ENCODE measurements at regions not wholly inside any gene's neighbourhood (a gene's known extent, or its start where the extent isn't known, plus 50 kb on each side); places are given as distances from the start of the nearest gene placed in this dataset.

DNA sequence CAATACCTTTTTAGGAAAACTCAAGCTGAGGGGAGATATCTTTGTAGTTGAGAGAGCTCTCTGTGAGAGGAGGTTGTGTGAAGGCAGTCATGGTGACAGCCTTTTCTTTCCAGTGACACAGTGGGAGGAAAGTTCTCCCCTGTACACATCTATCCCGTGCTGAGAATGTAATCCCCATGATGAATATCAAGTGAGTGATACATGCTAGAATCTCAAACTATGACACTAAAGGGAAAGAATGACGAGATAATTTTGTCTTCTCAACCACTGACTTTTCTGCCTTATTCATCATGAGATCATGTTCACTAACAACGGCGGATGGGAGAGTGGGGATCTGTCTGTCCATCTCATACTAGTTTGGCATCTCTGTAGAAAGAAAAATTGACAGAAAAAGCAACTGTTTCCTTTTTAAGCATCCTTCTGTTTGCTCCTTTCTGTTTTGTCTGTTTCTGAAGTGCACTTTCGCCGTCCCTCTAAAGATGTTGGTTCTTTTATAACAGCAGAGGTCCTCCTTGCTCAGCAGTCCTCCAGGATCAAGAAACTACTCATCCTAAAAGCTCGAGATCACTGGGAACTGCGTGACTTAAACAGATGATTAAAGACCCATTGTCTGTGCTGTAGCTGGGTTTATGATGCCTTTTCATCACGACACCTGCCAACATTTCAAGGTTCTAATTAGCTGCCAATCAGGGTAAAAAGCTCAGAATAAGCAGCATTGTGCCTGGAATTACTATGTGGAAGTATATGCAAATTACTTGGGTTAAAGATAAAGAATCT, 137.6 kb downstream of the DCK start:
- DNase-seq (no peak), ATAC-seq (no peak)
- H3K4me1 ChIP-seq = peaks cover 0 to 8% (median 0%) of the 10 kb centered on the region in 12 donors
- intact Hi-C loops (cut with DNase I) = no loop called here
- WGBS, 4 donors = 52 to 59% (median 54%) methylated on average over 9 of the region's 9 CpGs
- no peak overlapping the region for H3K27ac ChIP-seq
- H3K9me3 ChIP-seq = no peaks in the 10 kb centered on the region
- H3K27me3 ChIP-seq = no peaks in the 10 kb centered on the region
- TF ChIP-seq, protein P1, sequence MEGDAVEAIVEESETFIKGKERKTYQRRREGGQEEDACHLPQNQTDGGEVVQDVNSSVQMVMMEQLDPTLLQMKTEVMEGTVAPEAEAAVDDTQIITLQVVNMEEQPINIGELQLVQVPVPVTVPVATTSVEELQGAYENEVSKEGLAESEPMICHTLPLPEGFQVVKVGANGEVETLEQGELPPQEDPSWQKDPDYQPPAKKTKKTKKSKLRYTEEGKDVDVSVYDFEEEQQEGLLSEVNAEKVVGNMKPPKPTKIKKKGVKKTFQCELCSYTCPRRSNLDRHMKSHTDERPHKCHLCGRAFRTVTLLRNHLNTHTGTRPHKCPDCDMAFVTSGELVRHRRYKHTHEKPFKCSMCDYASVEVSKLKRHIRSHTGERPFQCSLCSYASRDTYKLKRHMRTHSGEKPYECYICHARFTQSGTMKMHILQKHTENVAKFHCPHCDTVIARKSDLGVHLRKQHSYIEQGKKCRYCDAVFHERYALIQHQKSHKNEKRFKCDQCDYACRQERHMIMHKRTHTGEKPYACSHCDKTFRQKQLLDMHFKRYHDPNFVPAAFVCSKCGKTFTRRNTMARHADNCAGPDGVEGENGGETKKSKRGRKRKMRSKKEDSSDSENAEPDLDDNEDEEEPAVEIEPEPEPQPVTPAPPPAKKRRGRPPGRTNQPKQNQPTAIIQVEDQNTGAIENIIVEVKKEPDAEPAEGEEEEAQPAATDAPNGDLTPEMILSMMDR (IDR thresholded peaks at IDR 0.05) = peak in 4 of 12 donors; percentile 7 to 30 (median 26)
- TF ChIP-seq POLR2A (IDR thresholded peaks at IDR 0.05) = no peak
- H3K36me3 ChIP-seq = no peaks in the 10 kb centered on the region
- H3K4me3 ChIP-seq = peak overlapping the region in 1 of 12 donors; percentile 7

DNA sequence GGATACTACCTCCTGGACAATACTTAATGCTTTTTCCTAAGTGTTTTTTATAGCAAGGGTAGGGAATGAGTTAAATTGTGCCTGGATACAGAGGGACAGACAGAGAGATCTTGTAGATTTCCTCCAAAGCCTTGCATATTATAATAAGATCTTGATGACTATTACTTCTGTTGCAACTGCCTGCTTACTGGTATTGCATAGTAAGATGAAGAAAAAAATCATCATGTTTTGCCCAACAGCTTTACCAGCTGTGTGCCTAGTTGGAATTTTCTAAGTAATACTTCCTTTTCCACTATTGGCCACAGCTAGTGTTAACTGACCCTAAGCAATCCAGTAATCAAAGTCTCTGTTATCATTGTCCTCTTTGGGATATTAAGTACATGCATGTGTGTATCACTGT, 139.0 kb downstream of the DCK start:
- no peak for ATAC-seq
- intact Hi-C loops (cut with DNase I) = no loop called here
- H3K4me3 ChIP-seq = no peak overlapping the region

DNA sequence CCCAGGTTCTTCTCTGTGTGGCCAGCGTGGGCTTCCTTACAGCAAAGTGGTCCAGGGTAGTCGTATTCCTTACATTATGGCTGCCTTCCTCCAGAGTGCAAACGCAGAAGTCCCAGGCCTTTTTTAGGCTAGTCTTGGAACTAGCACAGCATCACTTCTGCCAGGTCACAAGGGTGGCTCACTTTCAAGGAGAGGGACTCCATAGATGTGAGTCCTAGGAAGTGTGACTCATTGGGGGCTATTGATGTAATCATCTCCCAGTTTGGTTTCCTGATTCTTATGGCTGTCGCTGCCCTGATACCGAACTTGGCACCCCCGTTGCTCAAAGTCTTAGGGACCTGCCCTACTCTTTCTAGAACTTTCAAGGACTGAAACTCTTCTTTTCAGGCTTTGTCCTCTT, 140.0 kb downstream of the DCK start:
- no peak for TF ChIP-seq POLR2A (IDR thresholded peaks at IDR 0.05)
- TF ChIP-seq, protein P1 (IDR thresholded peaks at IDR 0.05) = no peak
- no peak for ATAC-seq
- WGBS, 4 donors = 83 to 93% (median 87%) methylated on average over 6 of the region's 6 CpGs

More for the DNA sequence above, 139.0 kb downstream of the DCK start:
- Histone ChIP-seq H3K9me3 (no peaks in the 10 kb centered on the region), H3K4me1 (peaks cover 0 to 8% (median 0%) of the 10 kb centered on the region in 12 donors), H3K36me3 (no peaks in the 10 kb centered on the region), H3K27ac (no peak overlapping the region), H3K27me3 (no peaks in the 10 kb centered on the region)
- DNase-seq = no peak
- TF ChIP-seq, protein P1 (IDR thresholded peaks at IDR 0.05) = no peak
- TF ChIP-seq POLR2A (IDR thresholded peaks at IDR 0.05) = no peak

DNA sequence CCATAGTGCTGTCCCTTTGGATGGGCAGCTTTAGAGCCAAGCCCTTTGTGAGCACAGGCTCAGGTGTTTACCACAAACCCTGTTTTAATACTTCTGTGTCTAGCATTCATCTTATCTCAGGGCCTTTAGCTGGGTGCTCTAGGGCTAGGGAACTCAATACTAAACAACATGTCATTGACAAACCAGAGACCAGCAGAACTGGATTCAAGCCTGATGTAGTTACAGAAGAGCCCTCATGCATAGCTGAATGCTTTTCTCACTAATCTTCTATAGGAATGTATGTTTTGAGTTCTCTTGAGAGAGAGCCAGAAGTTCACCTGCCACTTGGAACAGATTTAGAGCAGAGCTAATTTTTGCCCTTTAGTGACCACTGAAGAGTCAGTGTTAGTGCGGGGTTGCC, 142.6 kb downstream of the DCK start:
- intact Hi-C loops (cut with DNase I) = no loop called here
- TF ChIP-seq POLR2A (IDR thresholded peaks at IDR 0.05) = no peak
- TF ChIP-seq, protein P1 (IDR thresholded peaks at IDR 0.05) = no peak
- DNase-seq = no peak
- no peak for ATAC-seq
- no peaks in the 10 kb centered on the region for H3K36me3 ChIP-seq
- H3K27me3 ChIP-seq = no peaks in the 10 kb centered on the region
- peaks cover 0 to 3% (median 0%) of the 10 kb centered on the region in 12 donors for H3K4me1 ChIP-seq
- 77 to 91% (median 89%) methylated on average over 1 of the region's 1 CpG for WGBS, 4 donors
- no peak overlapping the region for H3K4me3 ChIP-seq
- no peak overlapping the region for H3K27ac ChIP-seq
- H3K9me3 ChIP-seq = no peaks in the 10 kb centered on the region

More for the DNA sequence above, 140.0 kb downstream of the DCK start:
- Histone ChIP-seq H3K4me1 (peaks cover 0 to 8% (median 0%) of the 10 kb centered on the region in 12 donors), H3K36me3 (no peaks in the 10 kb centered on the region), H3K27me3 (no peaks in the 10 kb centered on the region), H3K4me3 (no peak overlapping the region), H3K27ac (no peak overlapping the region), H3K9me3 (no peaks in the 10 kb centered on the region)
- no peak for DNase-seq
- intact Hi-C loops (cut with DNase I) = no loop called here
